A204.1 (cell line): ENCODE measurements at regions not wholly inside any gene's neighbourhood (a gene's known extent, or its start where the extent isn't known, plus 50 kb on each side); places are given as distances from the start of the nearest gene placed in this dataset.

ENCODE experiments used
- FAIRE-seq: peaks from 2 replicates; lab custom pipeline; 2012; peaks lifted over from hg19 to GRCh38; lab: Jason Lieb, UNC

DNA sequence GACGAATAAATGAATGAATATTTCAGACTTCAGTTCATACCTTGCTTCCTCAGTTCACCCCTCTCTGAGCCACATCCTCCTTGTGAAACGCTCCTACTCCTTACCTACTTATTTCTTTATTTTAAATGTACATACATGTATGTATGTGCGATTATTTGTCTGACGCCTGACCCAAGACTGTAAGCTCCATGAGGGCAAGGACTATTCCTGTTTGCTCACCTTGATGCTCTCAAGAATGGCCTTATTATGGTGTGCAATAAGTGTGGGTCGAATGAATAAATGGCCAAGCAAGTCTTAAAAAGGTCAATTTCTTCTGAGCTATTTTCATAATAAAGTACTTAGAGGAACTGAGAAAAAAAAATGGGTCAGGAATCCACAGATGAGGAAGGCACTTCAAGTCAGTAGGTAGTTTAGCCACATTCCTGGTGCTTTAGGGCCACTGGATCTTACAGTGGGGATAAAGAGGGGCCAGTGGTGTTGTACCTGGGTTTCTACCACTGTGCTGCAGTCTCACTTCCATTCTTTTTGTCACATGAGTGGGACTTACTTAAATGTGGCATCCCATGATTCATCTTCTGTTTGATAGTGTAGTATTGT, 74.7 kb downstream of the SDC1 start:
- FAIRE-seq: no peak

DNA sequence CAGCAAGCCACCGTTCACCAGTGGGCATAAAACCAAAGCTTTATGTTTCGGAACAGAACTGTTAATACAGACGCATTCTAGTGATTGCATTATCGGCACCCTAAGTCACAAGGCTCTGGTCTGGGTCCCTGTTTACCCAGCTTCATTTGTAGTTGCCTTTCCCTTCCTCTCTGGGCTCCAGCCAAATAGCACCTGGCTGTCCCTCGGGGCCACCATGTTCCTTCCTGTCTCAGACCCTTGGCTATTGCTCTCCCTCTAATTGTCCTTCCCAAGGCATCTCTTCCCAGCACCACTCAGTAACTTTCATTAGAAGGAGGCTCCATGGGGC, 75.3 kb downstream of the SDC1 start:
- no peak for FAIRE-seq

DNA sequence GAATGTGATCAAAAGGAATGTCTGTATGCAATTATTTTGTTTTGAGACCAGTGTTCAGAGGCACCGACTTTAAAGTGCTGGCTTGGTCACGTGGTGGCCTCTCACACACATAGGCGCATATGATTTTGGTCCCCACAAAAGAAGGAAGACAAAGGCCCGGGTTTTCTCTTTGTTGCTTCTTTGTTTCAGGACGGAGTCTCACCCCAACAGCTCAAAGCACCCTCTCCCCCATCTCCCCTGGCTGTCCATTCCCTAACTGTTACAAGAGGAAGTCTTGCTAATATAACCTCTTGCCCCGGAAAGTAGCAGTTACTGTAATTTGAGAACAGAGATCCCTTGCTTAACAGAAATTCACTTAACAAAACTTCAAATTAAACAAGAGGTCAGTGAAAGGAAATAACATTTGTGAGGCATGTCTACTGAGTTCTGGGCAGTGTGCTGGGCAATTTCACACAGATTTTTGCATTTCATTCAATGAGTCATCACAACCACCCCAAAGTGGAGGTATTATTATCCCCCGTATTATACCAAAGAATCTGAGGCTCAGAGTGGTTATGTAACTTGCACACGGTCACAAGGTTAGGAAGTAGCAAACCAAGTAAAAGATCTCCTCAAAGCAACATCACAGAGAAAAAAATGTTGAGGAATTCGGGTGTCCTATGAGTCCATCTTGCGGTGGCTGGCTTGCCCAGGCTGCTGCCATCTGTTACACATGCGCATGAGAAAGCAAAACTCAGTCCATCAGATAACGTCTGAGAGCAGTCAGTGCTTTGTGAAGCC, 75.8 kb downstream of the SDC1 start:
- FAIRE-seq: no peak

DNA sequence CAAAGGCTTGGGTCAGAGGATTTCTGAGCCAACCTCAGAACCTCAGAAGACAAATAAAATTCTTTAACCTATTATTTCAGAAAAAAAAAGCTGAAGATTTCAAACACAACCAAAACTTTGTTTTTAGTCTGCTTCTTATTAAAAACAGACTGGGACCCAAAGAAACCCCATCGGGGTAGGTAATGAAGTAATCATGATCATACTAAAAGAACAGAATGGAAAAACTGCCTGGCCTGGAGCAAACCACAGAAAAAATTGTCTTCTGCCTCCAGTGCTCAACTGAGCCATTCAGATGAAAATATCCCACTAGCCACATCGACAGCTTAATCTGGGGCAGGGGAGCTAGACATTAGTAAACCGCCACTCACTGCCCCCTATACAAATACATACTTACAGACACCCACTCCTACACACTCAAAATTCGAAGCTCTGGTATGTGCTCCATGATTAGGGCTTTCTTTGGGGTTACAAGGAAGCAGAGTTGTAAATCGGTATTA, 76.5 kb downstream of the SDC1 start:
- no peak for FAIRE-seq

DNA sequence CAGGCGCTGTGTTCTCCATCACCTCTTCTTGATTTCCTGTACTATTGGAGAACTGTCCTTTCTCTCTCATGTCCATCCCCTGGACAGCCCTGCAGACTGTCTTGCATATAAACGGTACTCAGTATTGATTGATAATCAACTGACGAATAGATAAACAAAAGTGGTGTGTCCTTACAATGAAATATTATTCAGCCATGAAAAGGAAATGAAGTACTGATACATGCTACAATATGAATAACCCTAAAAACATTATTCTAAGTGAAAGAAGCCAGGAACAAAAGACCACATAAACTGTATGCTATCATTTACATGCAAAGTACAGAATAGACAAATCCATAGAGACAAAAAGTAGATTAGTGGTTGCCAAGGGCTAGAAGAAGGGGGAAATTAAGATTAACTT, 77.6 kb downstream of the SDC1 start:
- FAIRE-seq: no peak

DNA sequence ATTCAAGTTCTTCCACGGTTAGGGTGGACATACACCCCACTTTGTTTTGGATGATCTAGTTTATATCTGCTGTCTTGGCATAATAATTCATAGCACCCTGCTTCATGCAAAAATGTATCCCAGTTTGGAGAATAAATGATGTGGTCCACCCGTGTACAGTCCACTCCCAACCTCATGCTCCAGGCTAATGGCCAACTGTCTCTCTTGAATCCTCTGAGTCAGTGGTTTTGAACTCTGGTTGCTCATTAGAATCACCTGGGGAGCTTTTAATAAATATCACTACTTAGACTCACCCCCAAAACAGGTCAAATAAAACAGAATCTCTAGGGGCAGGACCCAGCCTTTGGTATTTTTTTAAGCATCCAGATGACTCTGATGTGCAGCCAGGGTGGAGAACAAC, 78.5 kb downstream of the SDC1 start:
- no peak for FAIRE-seq

DNA sequence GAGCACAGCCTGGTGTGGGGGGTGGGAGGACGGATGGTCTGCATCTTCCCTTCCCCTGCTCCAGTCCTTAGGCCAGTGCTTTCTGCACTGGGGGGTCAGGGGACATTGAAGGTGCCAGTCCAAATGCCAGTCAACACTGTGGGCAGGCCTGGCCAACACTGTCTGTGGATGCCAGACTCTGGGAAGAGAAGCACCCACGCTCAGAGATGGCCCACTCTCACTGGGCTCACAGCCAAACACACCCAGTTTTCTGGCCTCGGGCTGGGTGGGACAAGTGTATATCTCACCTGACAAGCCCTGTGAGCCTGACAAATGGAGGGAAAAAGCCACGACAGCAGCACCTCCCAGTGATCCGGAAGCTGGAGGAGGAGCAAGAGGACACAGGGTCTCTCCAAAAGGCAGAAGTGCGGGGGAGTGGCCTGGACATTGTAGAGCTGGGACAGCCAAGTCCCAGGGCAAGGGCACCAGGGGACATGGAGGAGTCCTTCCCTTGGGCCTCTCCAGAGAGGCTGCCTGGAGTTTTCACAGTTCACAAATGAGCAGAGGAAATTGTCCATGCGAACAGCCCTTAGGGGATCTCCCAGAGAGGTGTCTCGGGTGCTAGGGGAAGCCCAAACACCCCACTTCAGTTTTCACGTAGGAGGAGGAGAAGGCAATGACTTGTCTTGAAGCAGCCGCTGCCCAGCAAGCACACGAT, 79.3 kb downstream of the SDC1 start:
- no peak for FAIRE-seq

DNA sequence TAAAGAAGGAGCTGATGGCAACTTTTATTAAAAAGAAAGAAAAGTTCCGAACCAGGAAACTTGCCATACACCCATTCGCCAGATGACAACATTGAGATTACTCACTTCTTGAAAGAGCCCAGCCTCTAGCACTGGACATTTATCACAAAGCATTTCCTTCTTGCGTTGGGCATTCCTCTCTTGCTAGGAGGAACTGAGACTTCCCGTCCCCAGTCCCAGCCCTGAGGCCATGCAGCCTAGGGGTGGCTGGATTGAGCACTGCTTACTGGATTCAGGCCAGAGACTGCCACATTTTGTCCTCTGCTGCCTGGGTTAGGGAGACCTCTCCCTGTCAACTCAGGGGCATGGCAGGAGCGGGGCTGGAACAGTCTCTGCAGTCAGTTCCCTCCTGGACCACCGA, 80.1 kb downstream of the SDC1 start:
- FAIRE-seq: no peak

DNA sequence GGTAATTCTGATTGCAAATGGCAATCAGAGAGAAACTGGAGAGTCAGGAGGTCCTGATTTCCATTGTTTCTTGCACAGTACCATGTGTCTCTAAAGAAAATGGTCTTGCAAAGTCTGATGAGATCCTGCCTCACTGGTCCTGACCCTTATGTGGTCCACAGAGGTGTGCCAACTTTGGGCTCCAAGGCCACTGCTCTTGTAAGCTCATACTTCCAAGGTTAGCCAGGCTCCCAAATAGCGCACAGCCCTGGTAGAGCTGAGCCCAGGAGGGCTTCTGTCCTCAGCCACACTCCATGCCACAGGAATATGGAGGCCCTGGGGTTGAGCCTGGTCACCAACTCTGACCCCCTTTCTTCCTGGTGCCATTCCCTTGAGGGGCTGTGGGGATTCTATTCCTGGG, 80.7 kb downstream of the SDC1 start:
- no peak for FAIRE-seq

DNA sequence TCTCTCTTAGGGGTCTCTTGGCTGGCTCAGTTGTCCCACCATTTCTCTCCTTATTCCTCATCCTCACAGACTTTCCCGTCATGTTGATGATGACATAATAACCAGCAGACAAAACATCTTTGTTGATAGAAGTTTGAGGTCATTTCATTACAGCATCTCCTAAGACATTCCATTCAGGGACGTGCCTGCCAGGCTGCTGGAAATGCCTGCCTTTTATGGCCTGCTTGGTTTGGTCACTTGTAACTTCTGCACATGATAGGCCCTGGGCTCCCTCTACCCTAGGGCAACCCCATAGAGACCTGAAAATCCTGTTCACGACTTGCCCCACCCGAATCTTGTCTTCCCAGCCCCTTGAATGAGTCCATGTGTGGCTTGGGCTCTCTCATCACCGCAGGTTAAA, 81.7 kb downstream of the SDC1 start:
- FAIRE-seq: no peak

DNA sequence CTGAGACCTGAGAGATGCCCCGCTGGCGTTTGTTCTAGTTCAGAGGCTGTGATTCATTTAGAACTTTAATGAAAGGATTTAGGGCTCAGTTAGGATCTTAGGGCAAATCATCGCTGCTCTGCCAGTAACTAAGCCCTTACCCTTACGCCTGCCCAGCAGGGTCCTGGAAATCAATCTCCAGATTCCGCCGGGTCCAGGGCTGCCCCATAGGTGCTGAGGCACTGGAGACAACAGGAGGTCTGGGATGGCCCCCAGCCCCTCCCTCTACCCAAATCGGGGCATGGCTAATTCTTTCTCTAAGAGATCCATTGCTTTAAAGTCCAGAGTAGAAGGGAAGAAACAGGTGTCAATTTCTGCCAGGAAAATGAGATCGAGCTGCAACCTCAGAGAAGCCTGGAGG, 83.1 kb downstream of the SDC1 start:
- FAIRE-seq: no peak

DNA sequence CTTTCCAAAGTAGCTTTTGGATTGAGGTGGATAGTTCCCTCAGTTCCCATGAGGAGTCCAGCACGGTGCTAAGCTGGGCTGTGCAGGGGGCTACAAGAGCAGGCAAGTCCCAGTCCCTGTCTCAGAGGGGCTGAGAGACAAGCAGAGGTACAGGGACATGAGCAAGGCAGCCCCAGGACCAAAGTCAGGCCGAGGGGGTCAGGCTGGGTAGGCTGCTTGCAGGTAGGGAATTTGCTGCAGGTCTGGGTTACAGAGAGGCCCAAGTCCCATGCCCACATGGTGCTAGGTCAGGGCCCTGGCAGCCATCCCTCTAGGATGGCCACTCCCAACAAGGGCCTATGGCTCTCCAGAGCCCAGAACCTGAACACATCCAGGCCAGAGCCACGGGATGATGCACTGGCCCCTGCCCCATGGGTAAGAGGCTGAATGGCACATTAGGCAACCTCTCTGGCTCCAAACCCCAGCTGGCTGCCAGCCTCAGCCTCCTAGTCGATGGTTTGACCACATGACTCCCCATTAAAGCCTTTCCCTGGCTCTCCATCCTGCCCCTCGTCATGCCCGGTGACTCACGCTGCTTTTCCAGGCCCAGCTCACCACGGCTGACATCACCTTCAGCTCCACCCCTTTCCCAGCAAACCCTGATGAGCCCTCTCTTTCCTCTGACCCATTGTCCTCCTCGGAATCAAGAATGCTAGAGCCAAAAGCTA, 83.7 kb downstream of the SDC1 start:
- no peak for FAIRE-seq

DNA sequence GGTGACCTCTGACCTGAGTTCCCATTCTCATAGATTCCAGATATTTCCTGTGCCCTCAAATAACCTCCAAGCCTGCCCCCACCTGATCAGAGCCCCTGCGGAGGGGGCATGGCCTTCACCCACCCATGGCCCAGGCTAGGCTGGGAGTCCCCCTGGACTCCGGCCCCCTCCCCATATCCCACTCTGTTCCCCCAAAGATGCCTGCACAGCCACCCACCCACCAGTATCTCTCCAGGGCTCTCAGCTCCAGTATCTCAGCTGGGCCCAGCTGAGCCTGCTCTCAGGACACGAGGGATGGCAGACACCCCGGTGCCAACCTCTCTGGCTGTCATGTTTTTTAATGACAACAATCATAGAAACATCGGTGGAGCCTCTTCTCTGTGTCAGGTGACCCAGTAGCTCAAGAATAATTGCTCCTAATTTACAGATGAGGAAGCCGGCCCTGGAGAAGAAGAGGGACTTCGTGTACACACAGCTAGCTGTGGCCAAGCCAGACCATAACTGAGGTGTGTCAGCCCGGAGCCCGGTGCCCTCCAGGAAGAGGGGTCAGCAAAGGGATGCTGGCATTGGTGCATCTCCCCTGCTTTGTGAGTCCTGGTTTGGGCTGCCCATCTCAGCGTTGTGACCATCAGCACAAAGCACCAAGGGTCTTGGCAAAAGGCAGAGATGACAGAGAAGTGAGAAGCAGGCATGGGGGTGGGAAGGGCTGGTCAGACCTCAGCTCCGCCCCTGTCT, 84.4 kb downstream of the SDC1 start:
- no peak for FAIRE-seq

DNA sequence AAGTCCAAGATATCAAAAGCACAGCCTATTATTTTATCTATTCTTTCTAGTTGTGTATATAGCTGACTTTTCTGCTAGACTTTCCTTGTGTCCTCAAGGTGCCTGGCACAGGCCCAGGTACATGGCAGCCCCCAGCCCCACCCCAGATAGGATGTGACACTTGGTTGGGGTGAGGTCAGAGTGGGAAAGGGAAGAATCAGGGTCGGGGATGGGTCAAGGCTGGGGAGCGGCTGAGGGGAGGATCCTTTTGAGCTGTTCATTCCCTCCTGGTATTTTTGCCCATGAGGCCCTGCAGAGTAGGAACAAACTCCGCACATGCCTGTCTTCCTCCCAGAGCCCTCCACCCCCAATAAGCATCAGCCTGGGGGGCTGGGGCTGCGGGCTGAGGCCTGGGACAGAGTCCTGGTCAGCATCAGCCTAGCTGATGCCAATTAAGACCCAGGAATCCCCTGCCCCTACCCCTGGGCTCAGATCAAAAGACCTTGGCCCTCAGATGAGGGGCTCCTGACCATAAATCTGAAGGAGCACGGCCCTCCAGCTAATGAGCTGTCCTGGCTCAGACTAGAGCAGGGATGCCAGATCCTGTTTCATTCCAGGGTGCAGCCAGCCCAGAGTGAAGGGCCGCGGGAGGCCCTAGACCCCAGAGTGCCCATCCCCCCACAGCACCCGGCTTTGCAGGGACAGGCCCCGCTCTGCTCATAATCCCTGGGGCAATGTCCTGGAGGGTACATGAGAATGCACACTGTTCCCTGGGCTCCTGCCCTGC, 85.3 kb downstream of the SDC1 start:
- no peak for FAIRE-seq

DNA sequence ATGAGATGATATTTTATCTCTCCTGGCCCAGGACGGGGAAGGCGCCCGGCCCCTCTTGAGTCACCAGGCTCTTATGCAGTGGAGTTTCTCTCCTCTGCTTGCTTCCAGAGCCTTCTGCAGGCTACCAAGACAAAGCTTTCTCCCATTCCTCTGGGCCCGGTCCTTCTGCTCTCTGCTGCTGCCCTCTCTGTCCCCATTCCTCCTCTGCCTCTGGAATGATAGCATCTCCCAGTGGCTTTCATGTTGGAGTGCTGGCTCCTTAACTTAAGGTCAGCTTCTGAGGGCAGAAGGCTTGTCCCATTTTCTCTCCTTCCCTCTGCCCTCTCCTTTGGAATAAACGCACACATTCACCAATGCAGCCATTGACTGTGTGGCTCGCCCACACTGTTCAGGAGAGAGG, 86.2 kb downstream of the SDC1 start:
- no peak for FAIRE-seq

DNA sequence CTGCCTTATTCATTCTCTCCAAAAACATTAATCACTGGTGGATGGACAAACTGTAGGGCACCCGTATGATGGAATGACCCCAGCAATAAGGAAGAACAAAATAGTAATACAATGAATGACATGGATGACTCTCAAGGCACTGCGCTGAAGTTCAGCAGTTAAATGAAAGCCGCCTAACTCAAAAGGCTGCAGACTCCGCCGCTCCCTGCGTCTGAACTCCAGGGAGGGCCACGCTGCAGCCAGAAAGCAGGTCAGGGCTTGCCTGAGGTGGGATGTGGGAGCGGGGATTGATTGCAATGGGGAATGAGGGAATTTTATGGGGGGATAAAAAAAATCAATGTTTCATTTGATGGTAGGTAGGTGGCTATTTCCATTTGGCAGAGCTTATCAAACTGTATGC, 86.5 kb upstream of the LAPTM4A start:
- no peak for FAIRE-seq

DNA sequence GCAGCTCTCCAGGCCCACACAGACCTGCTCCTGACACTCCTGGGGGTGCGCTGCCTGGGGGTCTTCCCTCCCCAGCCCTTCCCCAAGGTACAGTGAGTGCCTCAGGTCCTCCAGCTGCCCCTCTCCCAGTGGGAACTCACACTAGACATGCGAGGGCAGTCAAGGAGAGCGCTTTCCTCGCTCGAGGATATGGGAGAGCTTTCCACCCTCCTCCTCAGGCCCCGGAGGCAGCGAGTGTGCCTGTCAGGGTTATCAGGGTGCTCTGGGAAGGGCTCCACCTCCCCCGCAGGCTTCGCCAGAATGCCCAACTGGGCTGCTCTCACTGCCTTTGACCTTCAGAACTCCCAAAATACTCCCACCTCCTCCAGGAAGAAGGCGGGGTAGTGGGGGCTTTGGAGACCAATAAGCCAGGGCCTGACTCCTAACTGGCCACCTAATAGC, 85.7 kb upstream of the LAPTM4A start:
- no peak for FAIRE-seq

DNA sequence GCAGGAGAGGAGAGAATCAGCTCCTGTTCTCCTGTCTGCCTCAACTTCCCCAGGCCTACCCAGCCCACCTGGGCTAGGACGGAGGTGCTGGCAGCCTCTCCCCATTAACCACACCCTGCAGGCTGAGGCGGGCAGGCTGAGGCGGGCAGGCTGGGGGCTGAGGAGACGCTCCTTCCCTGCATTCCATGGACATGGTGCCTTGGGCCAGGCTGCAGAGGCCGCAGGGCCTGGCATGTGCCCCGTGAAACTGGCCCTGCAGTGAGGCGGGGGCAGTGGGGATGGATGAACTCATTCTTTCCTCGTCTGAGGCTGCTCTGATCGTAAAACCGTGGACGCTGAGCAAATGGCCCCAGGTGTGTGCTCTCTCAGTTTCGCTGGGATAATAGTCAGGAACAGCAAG, 84.7 kb upstream of the LAPTM4A start:
- no peak for FAIRE-seq

DNA sequence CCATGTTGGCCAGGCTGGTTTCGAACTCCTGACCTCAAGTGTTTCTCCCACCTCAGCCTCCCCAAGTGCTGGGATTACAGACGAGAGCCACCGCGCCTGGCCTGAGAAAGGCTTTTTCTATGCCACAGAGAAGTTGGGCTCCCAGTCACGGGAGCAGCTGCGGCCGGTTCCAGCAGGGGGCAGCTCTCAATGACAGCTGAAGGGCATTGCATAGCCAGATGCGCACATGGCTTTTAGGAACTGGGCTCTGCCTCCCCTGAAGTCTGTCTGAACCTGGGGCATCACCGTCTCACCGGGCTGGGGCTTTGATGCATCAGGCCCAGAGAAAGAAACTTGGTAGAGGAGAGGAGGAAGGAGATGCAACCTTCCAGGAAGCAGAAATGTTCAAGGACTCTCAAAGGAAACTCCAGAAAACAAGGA, 84.2 kb upstream of the LAPTM4A start:
- no peak for FAIRE-seq

DNA sequence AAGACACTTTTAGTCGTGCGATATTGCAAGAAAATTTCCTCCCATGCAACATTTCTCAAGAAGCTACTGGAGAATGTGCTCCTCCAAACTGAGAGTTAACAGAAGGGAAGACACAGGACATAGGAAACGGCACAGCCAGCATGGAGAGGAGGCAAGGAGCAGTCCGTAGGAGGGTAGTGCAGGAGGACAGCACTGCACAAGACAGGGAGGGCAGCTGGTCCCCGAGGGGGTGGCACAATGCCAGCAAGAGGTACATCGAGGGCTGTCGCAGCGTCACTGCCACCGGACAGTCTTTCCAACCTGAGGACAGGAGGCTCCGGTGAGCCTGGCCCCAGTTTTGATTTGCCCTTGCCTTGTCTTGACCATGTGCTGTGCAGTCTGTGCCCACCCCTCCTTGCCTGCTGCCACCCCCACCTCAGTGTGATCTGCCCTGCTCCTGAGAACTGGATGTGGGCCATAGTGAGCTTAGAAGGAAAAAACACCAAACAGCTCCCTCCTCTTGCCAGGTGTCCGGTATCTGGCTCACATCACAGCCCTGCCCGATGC, 81.6 kb upstream of the LAPTM4A start:
- no peak for FAIRE-seq
